NCI-H146 (cell line): ENCODE measurements at regions not wholly inside any gene's neighbourhood (a gene's known extent, or its start where the extent isn't known, plus 50 kb on each side); places are given as distances from the start of the nearest gene placed in this dataset.
"Not testable (repeated sequence)": the region's sequence is repeated elsewhere in the genome, so short reads cannot be mapped to it uniquely, and the experiment has no call there.

ENCODE experiments used
- DNase-seq: peaks from one replicate; lab custom pipeline; 2025; lab: John Stamatoyannopoulos, UW

- DNase-seq, result no peak
These were observed 140.6 kb upstream of the PELI2 start for GRCh38 chr14:55977392-55978150.

GRCh38 chr14:55979096-55979495 lies 139.1 kb upstream of the PELI2 start:
- no peak for DNase-seq

- DNase-seq, result no peak
These were observed 138.4 kb upstream of the PELI2 start for GRCh38 chr14:55979781-55980180.

GRCh38 chr14:55980970-55981369 lies 137.2 kb upstream of the PELI2 start:
- no peak for DNase-seq

GRCh38 chr14:55986069-55986468 lies 132.1 kb upstream of the PELI2 start:
- DNase-seq, result no peak

- DNase-seq, result no peak
These were observed 117.4 kb upstream of the PELI2 start for GRCh38 chr14:56000846-56001245.

GRCh38 chr14:56002342-56002741 lies 115.9 kb upstream of the PELI2 start:
- peak; percentile 59 for DNase-seq

- no peak for DNase-seq
These were observed 115.2 kb upstream of the PELI2 start for GRCh38 chr14:56002876-56003625.

- no peak for DNase-seq
These were observed 113.9 kb upstream of the PELI2 start for GRCh38 chr14:56004323-56004722.

GRCh38 chr14:56004786-56005185 lies 113.4 kb upstream of the PELI2 start:
- DNase-seq, result no peak

GRCh38 chr14:56005191-56006053 lies 112.8 kb upstream of the PELI2 start:
- no peak for DNase-seq

- peak; percentile 59 for DNase-seq
These were observed 110.7 kb upstream of the PELI2 start for GRCh38 chr14:56007491-56007890.

- no peak for DNase-seq
These were observed 110.1 kb upstream of the PELI2 start for GRCh38 chr14:56008150-56008549.

- DNase-seq, result not testable (repeated sequence)
These were observed 109.5 kb upstream of the PELI2 start for GRCh38 chr14:56008661-56009060.

- no peak for DNase-seq
These were observed 94.5 kb upstream of the PELI2 start for GRCh38 chr14:56023661-56024081.

GRCh38 chr14:56025191-56025590 lies 93.0 kb upstream of the PELI2 start:
- DNase-seq, result no peak

- DNase-seq, result no peak
These were observed 91.7 kb upstream of the PELI2 start for GRCh38 chr14:56026506-56026905.

GRCh38 chr14:56027421-56027820 lies 90.8 kb upstream of the PELI2 start:
- no peak for DNase-seq

- no peak for DNase-seq
These were observed 90.1 kb upstream of the PELI2 start for GRCh38 chr14:56027916-56028712.

GRCh38 chr14:56036353-56036752 lies 81.9 kb upstream of the PELI2 start:
- DNase-seq, result no peak

- no peak for DNase-seq
These were observed 78.1 kb upstream of the PELI2 start for GRCh38 chr14:56040121-56040520.

GRCh38 chr14:56044196-56044595 lies 74.0 kb upstream of the PELI2 start:
- peak; percentile 3 for DNase-seq
